ENCODE measurements at regions not wholly inside any gene's neighbourhood (a gene's known extent, or its start where the extent isn't known, plus 50 kb on each side); places are given as distances from the start of the nearest gene placed in this dataset.

GRCh38 chr13:74922963-74923362 is 559.0 kb downstream of the TBC1D4 start:
- Histone ChIP-seq H4K20me1 (replicated peaks; ENCODE audit: insufficient read depth) (no peaks in the 10 kb centered on the region), H3K27ac (ENCODE audit: low read depth) (no peak overlapping the region), H3K4me1 (ENCODE audit: insufficient read depth) (no peaks in the 10 kb centered on the region), H3K27me3 (ENCODE audit: insufficient read depth) (no peaks in the 10 kb centered on the region), H2AFZ (no peak overlapping the region), H3F3A (replicated peaks; ENCODE audit: low read depth) (no peaks in the 10 kb centered on the region), H3K36me3 (ENCODE audit: insufficient read depth) (no peaks in the 10 kb centered on the region), H3K79me2 (replicated peaks; ENCODE audit: insufficient read depth) (no peaks in the 10 kb centered on the region), H3K9me2 (ENCODE audit: insufficient read depth) (no peaks in the 10 kb centered on the region), H3K4me2 (no peak overlapping the region), H3K4me3 (no peak overlapping the region)
- Mint-ChIP-seq H3K4me3 (no peak overlapping the region), H3K27me3 (ENCODE audit: insufficient read depth, low read depth, poor library complexity) (peaks cover 2% of the 10 kb centered on the region), H3K9me3 (peaks cover 30% of the 10 kb centered on the region), H3K27ac (no peak overlapping the region), H3K36me3 (ENCODE audit: low read depth) (peaks cover 7% of the 10 kb centered on the region; the same call in 2 of the 3 replicates), H3K4me1 (peaks cover 2% of the 10 kb centered on the region; the same call in 2 of the 3 replicates)
- ATAC-seq (no peak), DNase-seq (ENCODE audit: low spot score) (peak; percentile 13)
- TF ChIP-seq EZH2 (IDR thresholded peaks at IDR 0.05; ENCODE audit: low read depth, unreplicated experiment) (no peak), EZH2phosphoT487 (IDR thresholded peaks at IDR 0.05; ENCODE audit: unreplicated experiment) (no peak), CREB1 (CRISPR knock-in tag; IDR thresholded peaks at IDR 0.05; ENCODE audit: low read depth) (no peak), ETS1 (IDR thresholded peaks at IDR 0.05) (no peak)

- peaks cover 2% of the 10 kb centered on the region; the same call in 2 of the 3 replicates for H3K4me1 Mint-ChIP-seq
- peaks cover 2% of the 10 kb centered on the region for H3K27me3 Mint-ChIP-seq (ENCODE audit: insufficient read depth, low read depth, poor library complexity)
- DNase-seq (ENCODE audit: low spot score), result no peak
- TF ChIP-seq EZH2 (IDR thresholded peaks at IDR 0.05; ENCODE audit: low read depth, unreplicated experiment), result no peak
- no peak for TF ChIP-seq ETS1 (IDR thresholded peaks at IDR 0.05)
- no peak for TF ChIP-seq CREB1 (CRISPR knock-in tag; IDR thresholded peaks at IDR 0.05; ENCODE audit: low read depth)
- TF ChIP-seq ZNF331 (CRISPR knock-in tag; IDR thresholded peaks at IDR 0.05; ENCODE audit: low read depth), result no peak
- TF ChIP-seq CTCF (conservative IDR thresholded peaks at IDR 0.05; ENCODE audit: low read depth in 2 of 2), result no peak
- TF ChIP-seq NANOG (IDR thresholded peaks at IDR 0.05; ENCODE audit: borderline replicate concordance), result no peak
- TF ChIP-seq POLR2AphosphoS5 (IDR thresholded peaks at IDR 0.05; ENCODE audit: low read depth), result no peak
- no peak for TF ChIP-seq JUNB (IDR thresholded peaks at IDR 0.05; ENCODE audit: unreplicated experiment)
- TF ChIP-seq ZNF114 (CRISPR knock-in tag; IDR thresholded peaks at IDR 0.05), result no peak
- TF ChIP-seq REST (IDR thresholded peaks at IDR 0.05; ENCODE audit: unreplicated experiment), result no peak
- no peak for TF ChIP-seq EZH2phosphoT487 (IDR thresholded peaks at IDR 0.05; ENCODE audit: unreplicated experiment)
These were observed 560.6 kb downstream of the TBC1D4 start for GRCh38 chr13:74921326-74921725.

More at GRCh38 chr13:74921326-74921725, 560.6 kb downstream of the TBC1D4 start:
- no peak overlapping the region for H3K4me3 ChIP-seq
- H3K4me2 ChIP-seq, result no peak overlapping the region
- no peaks in the 10 kb centered on the region for H4K20me1 ChIP-seq (replicated peaks; ENCODE audit: insufficient read depth)
- Mint-ChIP-seq H3K27ac (no peak overlapping the region), H3K36me3 (ENCODE audit: low read depth) (peaks cover 7% of the 10 kb centered on the region; the same call in 2 of the 3 replicates), H3K9me3 (peaks cover 27% of the 10 kb centered on the region), H3K4me3 (no peak overlapping the region)
- no peak overlapping the region for H3K27ac ChIP-seq (ENCODE audit: low read depth)
- H3F3A ChIP-seq (replicated peaks; ENCODE audit: low read depth), result no peaks in the 10 kb centered on the region
- H3K36me3 ChIP-seq (ENCODE audit: insufficient read depth), result no peaks in the 10 kb centered on the region
- H3K9me2 ChIP-seq (ENCODE audit: insufficient read depth), result no peaks in the 10 kb centered on the region
- no peaks in the 10 kb centered on the region for H3K79me2 ChIP-seq (replicated peaks; ENCODE audit: insufficient read depth)
- no peaks in the 10 kb centered on the region for H3K27me3 ChIP-seq (ENCODE audit: insufficient read depth)
- no peak for ATAC-seq
- no peak overlapping the region for H2AFZ ChIP-seq
- no peaks in the 10 kb centered on the region for H3K4me1 ChIP-seq (ENCODE audit: insufficient read depth)
